Right lobe of liver (tissue), 6 donors: ENCODE measurements at regions not wholly inside any gene's neighbourhood (a gene's known extent, or its start where the extent isn't known, plus 50 kb on each side); places are given as distances from the start of the nearest gene placed in this dataset.

Experiments used
- ATAC-seq, 4 donors: fragments of 200-7000 bp; cut with Tn5 transposase; one replicate each; pipeline ENCODE4 v1.9.1; 2020; ENCODE audit warnings: mild to moderate bottlenecking in 4 of 4, moderate library complexity in 4 of 4
- DNase-seq, 3 donors: peaks; one replicate each; pipeline ENCODE4 v3.0.0-alpha.2; 2020
- H3K27ac ChIP-seq, 3 donors: fragments of 200-600 bp; one replicate each; pipeline ENCODE4 v1.8.0; 2022
- H3K27me3 ChIP-seq, 2 donors: fragments of 200-600 bp; one replicate each; pipeline ENCODE4 v1.8.0; 2022
- H3K36me3 ChIP-seq, 4 donors: fragments of 200-600 bp; sonication (generic) in 1 of 4; one replicate each; pipeline versions ENCODE4 v1.5.1 to v1.8.0; 2017 to 2022; ENCODE audit warnings: control low read depth in 1 of 4
- H3K4me1 ChIP-seq, 4 donors: fragments of 200-600 bp; sonication (generic) in 1 of 4; one replicate each; pipeline versions ENCODE4 v1.5.1 to v1.8.0; 2017 to 2022; ENCODE audit warnings: control low read depth in 1 of 4
- H3K4me3 ChIP-seq, 3 donors: fragments of 200-600 bp; one replicate each; pipeline ENCODE4 v1.8.0; 2022
- H3K9me3 ChIP-seq, 4 donors: fragments of 200-600 bp; sonication (generic) in 1 of 4; one replicate each; pipeline versions ENCODE4 v1.5.1 to v1.8.0; 2017 to 2022; ENCODE audit warnings: control low read depth in 1 of 4
- POLR2A ChIP-seq: fragments of 450-650 bp; IDR thresholded peaks from one replicate; pipeline ENCODE4 v1.6.1; 2017; ENCODE audit warnings: antibody characterized with exemption, mild to moderate bottlenecking
- WGBS: methylation state at CpG from one replicate; pipeline ENCODE4 v1.1.6; 2018; ENCODE audit warnings: low coverage, low lambda C conversion rate; ENCODE audit not compliant: insufficient coverage; ENCODE audit errors: missing lambda C conversion rate; 5-methylcytosine and 5-hydroxymethylcytosine counted together
- intact Hi-C, 2 donors: fragments of 100-400 bp; cut with DNase I; formaldehyde crosslinking; loops; one replicate each; pipeline versions ENCODE4 v1.11.2 to v1.14.1; 2022
- TF ChIP-seq, protein P1 (sequence below), 4 donors: fragments of 200-600 bp in 3 of 4; fragments of 450-650 bp in 1 of 4; IDR thresholded peaks; one replicate each; pipeline versions ENCODE4 v1.5.1 to v1.8.0; 2016 to 2022; ENCODE audit warnings: antibody characterized with exemption in 4 of 4, mild to moderate bottlenecking in 2 of 4
- donor health status: DM: no; HTN: yes; CAD: no.
- donor health status: DM: no; HTN: no; CAD: no.
- donor health status: DM: no; HTN: no; CAD: no.
- donor health status: DM: no; HTN: yes; CAD: no.
- donor health status: DM: no; HTN: yes; CAD: no.

DNA sequence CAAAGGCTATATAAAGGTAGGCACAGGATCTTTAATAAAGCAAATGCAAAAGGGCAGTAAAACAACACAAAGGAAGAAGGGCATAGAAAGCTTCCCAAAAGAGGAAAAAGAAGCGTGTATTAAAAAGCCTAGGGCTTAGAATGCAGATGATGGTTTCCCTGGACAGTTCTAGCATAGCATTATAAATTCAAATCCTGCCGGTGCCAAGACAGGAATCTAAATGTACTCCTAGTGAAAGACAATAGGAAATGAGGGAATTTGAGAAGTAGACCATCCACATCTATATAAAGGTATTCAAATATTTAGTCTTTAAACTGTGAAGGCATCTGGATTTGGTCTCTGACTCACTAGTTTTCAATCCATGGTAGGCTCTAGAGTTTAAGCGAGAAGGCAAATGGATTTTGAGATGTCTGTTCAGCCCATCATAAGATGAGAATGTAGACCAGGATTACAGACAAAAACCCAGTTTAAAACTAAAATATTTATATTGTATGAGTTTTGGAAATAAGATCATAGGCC lies 431.8 kb downstream of the TBL1XR1 start:
- no peak for ATAC-seq
- Histone ChIP-seq H3K27me3 (no peaks in the 10 kb centered on the region), H3K9me3 (peaks cover 0 to 5% (median 0%) of the 10 kb centered on the region in 4 donors), H3K4me3 (no peak overlapping the region), H3K36me3 (no peaks in the 10 kb centered on the region), H3K4me1 (no peaks in the 10 kb centered on the region), H3K27ac (no peak overlapping the region)
- TF ChIP-seq POLR2A = no peak
- TF ChIP-seq, protein P1, sequence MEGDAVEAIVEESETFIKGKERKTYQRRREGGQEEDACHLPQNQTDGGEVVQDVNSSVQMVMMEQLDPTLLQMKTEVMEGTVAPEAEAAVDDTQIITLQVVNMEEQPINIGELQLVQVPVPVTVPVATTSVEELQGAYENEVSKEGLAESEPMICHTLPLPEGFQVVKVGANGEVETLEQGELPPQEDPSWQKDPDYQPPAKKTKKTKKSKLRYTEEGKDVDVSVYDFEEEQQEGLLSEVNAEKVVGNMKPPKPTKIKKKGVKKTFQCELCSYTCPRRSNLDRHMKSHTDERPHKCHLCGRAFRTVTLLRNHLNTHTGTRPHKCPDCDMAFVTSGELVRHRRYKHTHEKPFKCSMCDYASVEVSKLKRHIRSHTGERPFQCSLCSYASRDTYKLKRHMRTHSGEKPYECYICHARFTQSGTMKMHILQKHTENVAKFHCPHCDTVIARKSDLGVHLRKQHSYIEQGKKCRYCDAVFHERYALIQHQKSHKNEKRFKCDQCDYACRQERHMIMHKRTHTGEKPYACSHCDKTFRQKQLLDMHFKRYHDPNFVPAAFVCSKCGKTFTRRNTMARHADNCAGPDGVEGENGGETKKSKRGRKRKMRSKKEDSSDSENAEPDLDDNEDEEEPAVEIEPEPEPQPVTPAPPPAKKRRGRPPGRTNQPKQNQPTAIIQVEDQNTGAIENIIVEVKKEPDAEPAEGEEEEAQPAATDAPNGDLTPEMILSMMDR (IDR thresholded peaks at IDR 0.05) = no peak
- intact Hi-C loops = no loop called here
- 78% methylated on average over 3 of the region's 3 CpGs for WGBS
- DNase-seq = no peak

DNA sequence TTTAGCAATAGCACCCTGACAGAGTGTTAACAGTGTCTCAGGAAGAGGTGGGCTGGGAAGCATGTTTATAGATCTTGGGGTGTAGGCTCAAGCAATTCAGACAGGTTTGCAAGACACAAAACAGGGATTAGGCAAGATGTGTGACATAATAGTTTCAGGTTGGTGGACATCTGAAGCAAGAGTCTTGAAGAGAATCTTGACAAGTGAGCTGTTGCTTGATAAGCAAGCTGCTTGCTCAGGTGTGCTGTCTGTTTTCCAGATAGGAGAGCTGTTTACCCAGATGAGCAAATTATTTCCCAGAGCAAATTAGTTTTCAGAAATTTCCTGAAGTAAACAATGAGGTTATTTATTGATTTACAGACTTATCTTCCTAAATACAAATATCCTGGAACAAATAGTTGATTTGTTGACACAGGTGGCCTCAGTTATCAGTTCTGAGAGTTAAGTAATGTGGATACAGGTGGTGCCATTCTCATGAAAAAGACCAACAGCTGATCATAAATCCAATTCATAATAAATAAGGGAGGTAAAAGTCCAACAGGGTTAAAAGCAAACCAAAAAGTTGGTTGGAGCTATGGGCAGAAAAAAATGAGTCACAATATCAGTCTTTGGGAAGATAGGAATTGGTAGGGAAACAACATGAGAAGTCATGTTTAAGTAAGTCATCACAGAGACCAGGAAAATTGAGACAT lies 437.3 kb downstream of the TBL1XR1 start:
- Histone ChIP-seq H3K4me3 (no peak overlapping the region), H3K27me3 (no peaks in the 10 kb centered on the region), H3K4me1 (peaks cover 0 to 5% (median 0%) of the 10 kb centered on the region in 4 donors), H3K27ac (no peak overlapping the region), H3K36me3 (no peaks in the 10 kb centered on the region), H3K9me3 (peaks cover 0 to 5% (median 0%) of the 10 kb centered on the region in 4 donors)
- intact Hi-C loops = no loop called here
- ATAC-seq (peak in 2 of 4 donors; percentile 13 to 82), DNase-seq (no peak)
- TF ChIP-seq, protein P1 (IDR thresholded peaks at IDR 0.05) = no peak
- no peak for TF ChIP-seq POLR2A

DNA sequence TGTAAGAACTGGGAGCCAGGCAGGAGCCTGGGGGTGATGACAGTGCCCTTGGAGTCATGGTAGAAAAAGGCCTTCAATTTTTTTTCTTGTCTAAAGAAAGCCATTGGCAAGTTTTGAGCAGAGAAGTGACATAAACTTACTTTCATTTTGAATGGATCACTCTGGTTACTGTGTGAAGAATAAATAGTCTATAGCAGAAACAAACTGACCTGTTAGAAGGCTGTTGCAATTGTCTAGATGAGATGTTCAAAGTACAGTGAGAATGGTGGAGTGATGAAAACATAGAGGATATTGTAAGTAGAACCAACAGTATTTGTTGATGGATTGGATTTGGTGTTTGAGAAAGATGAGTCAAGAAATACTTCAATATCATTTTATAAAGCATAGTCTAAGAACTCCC lies 439.9 kb downstream of the TBL1XR1 start:
- intact Hi-C loops = no loop called here
- no peaks in the 10 kb centered on the region for H3K27me3 ChIP-seq
- H3K27ac ChIP-seq = peak overlapping the region in 1 of 3 donors; percentile 26
- no peak overlapping the region for H3K4me3 ChIP-seq
- no peaks in the 10 kb centered on the region for H3K9me3 ChIP-seq
- ATAC-seq (peak in 1 of 4 donors; percentile 77), DNase-seq (no peak)
- H3K36me3 ChIP-seq = no peaks in the 10 kb centered on the region
- peaks cover 0 to 5% (median 0%) of the 10 kb centered on the region in 4 donors for H3K4me1 ChIP-seq
- TF ChIP-seq, protein P1 (IDR thresholded peaks at IDR 0.05) = no peak
- no peak for TF ChIP-seq POLR2A

DNA sequence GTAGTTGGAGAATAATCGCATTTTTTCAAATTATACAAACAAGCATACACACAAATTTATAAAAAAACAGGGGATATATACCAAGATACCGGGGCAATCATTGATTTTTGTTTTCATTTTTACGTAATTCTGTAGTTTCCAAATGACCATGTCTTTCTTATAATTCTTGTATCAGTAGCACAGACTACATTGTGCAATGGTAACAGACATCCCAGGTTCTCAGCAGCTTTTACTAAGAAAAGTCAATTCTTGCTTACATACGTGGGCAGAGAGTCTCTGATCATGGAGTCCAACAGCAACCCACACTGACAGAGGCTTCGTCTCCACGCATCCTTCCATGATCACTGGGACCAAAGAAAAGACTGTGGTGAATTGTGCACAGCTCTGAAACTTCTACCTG lies 441.3 kb downstream of the TBL1XR1 start:
- Histone ChIP-seq H3K4me1 (peaks cover 0 to 5% (median 0%) of the 10 kb centered on the region in 4 donors), H3K36me3 (no peaks in the 10 kb centered on the region), H3K4me3 (no peak overlapping the region), H3K27ac (no peak overlapping the region), H3K27me3 (no peaks in the 10 kb centered on the region), H3K9me3 (no peaks in the 10 kb centered on the region)
- no peak for TF ChIP-seq POLR2A
- TF ChIP-seq, protein P1 (IDR thresholded peaks at IDR 0.05) = no peak
- DNase-seq = no peak
- WGBS = 66% methylated on average over 6 of the region's 6 CpGs
- ATAC-seq = no peak
- intact Hi-C loops = no loop called here
